ENCODE measurements at regions not wholly inside any gene's neighbourhood (a gene's known extent, or its start where the extent isn't known, plus 50 kb on each side); places are given as distances from the start of the nearest gene placed in this dataset.

DNA sequence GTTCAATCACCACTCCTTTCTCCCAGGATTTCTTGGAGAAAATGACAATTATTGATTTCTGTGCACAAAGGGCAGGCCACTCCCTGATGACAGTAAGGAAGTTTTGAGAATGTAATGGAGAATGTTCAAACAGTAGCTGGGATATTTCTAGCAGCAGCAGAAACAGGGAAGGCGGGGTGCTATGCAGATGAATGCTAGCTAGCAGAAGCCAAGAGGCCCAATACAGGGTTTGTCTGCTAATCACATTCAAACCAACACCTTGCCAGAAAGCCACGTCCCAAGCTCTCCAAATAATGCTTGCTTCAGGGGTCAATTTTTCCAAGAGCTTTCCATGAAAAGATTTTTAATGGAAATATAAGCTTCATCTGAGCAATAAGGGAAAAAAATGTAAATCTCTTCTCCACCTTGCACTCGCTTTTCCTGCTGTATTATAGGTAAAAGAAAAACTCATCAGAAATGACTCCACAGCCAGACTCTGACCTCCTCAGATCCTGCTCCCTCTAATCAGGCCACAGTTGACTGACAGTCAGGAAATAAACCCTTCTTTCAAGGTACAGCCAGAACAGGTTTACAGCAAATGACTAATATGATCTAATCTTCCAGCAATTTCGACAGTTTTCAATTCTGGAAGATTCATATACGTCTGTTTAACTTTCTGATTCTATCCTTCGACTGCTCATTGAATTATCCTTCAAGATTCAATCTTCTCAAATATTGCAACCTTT, 84.7 kb upstream of the PCDH19 start:
- TF ChIP-seq, protein P1, sequence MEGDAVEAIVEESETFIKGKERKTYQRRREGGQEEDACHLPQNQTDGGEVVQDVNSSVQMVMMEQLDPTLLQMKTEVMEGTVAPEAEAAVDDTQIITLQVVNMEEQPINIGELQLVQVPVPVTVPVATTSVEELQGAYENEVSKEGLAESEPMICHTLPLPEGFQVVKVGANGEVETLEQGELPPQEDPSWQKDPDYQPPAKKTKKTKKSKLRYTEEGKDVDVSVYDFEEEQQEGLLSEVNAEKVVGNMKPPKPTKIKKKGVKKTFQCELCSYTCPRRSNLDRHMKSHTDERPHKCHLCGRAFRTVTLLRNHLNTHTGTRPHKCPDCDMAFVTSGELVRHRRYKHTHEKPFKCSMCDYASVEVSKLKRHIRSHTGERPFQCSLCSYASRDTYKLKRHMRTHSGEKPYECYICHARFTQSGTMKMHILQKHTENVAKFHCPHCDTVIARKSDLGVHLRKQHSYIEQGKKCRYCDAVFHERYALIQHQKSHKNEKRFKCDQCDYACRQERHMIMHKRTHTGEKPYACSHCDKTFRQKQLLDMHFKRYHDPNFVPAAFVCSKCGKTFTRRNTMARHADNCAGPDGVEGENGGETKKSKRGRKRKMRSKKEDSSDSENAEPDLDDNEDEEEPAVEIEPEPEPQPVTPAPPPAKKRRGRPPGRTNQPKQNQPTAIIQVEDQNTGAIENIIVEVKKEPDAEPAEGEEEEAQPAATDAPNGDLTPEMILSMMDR (IDR thresholded peaks at IDR 0.05; ENCODE audit: low read length), result no peak
- TF ChIP-seq EZH2 (optimal IDR thresholded peaks at IDR 0.05; ENCODE audit: low read depth, low read length) (no peak), EZH2phosphoT487 (IDR thresholded peaks at IDR 0.05; ENCODE audit: low read length) (no peak)

Data from MM.1S (cell line).